HG03060 (cell line): ENCODE measurements at regions not wholly inside any gene's neighbourhood (a gene's known extent, or its start where the extent isn't known, plus 50 kb on each side); places are given as distances from the start of the nearest gene placed in this dataset.

Source experiments
- ATAC-seq: cut with Tn5 transposase; IDR thresholded peaks from one replicate; pipeline ENCODE4 v1.9.1; 2021; ENCODE audit warnings: low read depth, moderate number of reproducible peaks; ENCODE audit not compliant: unreplicated experiment

GRCh38 chr5:68352166-68352565 is 136.6 kb downstream of the PIK3R1 start:
- ATAC-seq = no peak

GRCh38 chr5:68353605-68354004 is 138.0 kb downstream of the PIK3R1 start:
- ATAC-seq = no peak

- ATAC-seq = no peak
Measured at GRCh38 chr5:68354315-68354714, 138.8 kb downstream of the PIK3R1 start.

GRCh38 chr5:68356216-68356615 is 140.7 kb downstream of the PIK3R1 start:
- ATAC-seq = no peak

- ATAC-seq = no peak
Measured at GRCh38 chr5:68356623-68357022, 141.1 kb downstream of the PIK3R1 start.

- no peak for ATAC-seq
Measured at GRCh38 chr5:68359699-68360098, 144.1 kb downstream of the PIK3R1 start.

- no peak for ATAC-seq
Measured at GRCh38 chr5:68362331-68362730, 146.8 kb downstream of the PIK3R1 start.

GRCh38 chr5:68365889-68366288 is 150.3 kb downstream of the PIK3R1 start:
- ATAC-seq = no peak

- no peak for ATAC-seq
Measured at GRCh38 chr5:68367287-68367686, 151.7 kb downstream of the PIK3R1 start.

- no peak for ATAC-seq
Measured at GRCh38 chr5:68367717-68368116, 152.2 kb downstream of the PIK3R1 start.

GRCh38 chr5:68368311-68369022 is 152.9 kb downstream of the PIK3R1 start:
- ATAC-seq = no peak

- no peak for ATAC-seq
Measured at GRCh38 chr5:68369023-68369359, 153.4 kb downstream of the PIK3R1 start.

- peak; percentile 39 for ATAC-seq
Measured at GRCh38 chr5:68369457-68370125, 154.0 kb downstream of the PIK3R1 start.

- ATAC-seq = no peak
Measured at GRCh38 chr5:68370196-68370595, 154.6 kb downstream of the PIK3R1 start.

GRCh38 chr5:68371607-68372006 is 156.1 kb downstream of the PIK3R1 start:
- no peak for ATAC-seq

GRCh38 chr5:68372161-68372560 is 156.6 kb downstream of the PIK3R1 start:
- no peak for ATAC-seq

GRCh38 chr5:68373050-68373449 is 157.5 kb downstream of the PIK3R1 start:
- ATAC-seq = no peak

GRCh38 chr5:68374796-68375518 is 159.4 kb downstream of the PIK3R1 start:
- no peak for ATAC-seq

GRCh38 chr5:68375540-68375939 is 160.0 kb downstream of the PIK3R1 start:
- ATAC-seq = no peak

- ATAC-seq = no peak
Measured at GRCh38 chr5:68376935-68377334, 161.4 kb downstream of the PIK3R1 start.

- ATAC-seq = no peak
Measured at GRCh38 chr5:68377733-68378132, 162.2 kb downstream of the PIK3R1 start.
